HG02885 (cell line): ENCODE measurements at regions not wholly inside any gene's neighbourhood (a gene's known extent, or its start where the extent isn't known, plus 50 kb on each side); places are given as distances from the start of the nearest gene placed in this dataset.
"Not testable (repeated sequence)": the region's sequence is repeated elsewhere in the genome, so short reads cannot be mapped to it uniquely, and the experiment has no call there.

ENCODE experiments used
- ATAC-seq: cut with Tn5 transposase; IDR thresholded peaks from one replicate; pipeline ENCODE4 v1.9.1; 2021; ENCODE audit warnings: mild to moderate bottlenecking; ENCODE audit not compliant: unreplicated experiment, poor library complexity

DNA sequence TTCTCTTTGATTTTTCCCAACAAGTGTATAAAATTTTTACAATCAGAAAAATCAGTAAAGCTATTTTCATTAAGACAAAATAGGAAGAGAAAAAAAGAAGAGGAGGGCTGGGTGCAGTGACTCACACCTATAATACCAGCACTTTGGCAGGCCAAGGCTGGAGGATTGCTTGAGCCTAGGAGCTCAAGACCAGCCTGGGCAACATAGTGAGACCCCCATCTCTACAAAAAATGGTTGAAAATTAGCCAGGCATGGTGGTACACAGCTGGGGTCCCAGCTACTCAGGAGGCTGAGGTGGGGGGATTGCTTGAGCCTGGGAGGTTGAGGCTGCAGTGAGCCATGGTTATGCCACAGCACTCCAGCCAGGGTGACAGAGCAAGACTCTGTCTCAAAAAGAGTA, 172.3 kb downstream of the AKR1D1 start:
- ATAC-seq, result no peak

DNA sequence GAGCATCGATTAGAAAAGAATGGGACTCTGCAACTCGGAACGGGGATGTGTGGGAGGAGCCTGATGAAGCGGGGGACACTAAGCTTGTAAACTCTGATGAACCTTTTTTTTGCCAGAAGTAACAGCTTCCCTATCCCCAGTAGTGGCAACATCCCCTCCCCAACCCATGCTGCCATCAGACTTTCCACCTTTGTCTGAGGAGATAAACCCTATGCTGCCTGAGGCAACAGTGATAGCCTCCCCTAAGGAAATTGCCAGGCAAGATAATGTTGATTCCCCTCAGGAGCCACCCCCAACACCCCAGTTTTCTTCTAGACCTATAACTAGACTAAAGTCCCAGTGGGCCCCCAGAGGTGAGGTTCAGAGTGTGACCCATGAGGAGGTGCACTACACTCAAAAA, 173.7 kb downstream of the AKR1D1 start:
- ATAC-seq, result no peak

- not testable (repeated sequence) for ATAC-seq
These were observed 176.4 kb downstream of the AKR1D1 start for GRCh38 chr7:138252666-138253065.

DNA sequence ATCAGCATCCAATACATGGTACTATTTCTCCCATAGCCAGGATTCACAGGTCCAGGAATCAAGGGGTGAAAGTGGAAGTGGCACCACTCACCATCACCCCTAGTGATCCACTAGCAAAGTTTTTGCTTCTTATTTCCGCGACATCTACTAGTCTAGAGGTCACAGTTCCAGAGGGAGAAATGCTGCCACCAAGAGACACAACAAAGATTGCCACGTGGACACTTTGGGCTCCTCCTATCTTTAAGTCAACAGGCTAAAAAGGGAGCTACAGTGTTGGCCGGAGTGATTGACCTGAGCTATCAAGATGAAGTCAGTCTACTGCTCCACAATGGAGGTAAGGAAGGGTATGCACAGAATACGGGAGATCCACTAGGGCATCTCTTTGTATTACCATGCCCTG, 178.2 kb downstream of the AKR1D1 start:
- no peak for ATAC-seq

GRCh38 chr7:138257459-138258196, 181.4 kb downstream of the AKR1D1 start:
- no peak for ATAC-seq

GRCh38 chr7:138258197-138258559, 181.9 kb downstream of the AKR1D1 start:
- no peak for ATAC-seq

DNA sequence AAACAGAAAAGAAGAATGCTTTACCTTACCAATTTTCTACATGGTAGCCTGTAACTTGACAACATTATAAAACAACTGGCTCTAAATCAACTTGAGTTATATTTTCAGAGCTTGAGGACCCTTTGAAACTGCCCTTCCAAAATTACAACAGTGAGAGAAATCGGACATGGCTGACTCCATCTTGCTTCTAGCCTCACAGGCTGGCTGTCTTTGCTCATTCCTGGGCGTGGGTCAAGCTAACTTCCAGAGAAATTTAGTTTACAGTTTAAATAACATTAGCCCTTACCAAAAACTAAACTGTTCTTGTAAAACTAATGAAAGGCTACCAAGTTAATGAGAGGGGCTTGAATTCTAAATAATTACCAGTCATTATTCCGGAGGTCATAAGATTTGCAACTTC, 183.4 kb downstream of the AKR1D1 start:
- ATAC-seq, result no peak

DNA sequence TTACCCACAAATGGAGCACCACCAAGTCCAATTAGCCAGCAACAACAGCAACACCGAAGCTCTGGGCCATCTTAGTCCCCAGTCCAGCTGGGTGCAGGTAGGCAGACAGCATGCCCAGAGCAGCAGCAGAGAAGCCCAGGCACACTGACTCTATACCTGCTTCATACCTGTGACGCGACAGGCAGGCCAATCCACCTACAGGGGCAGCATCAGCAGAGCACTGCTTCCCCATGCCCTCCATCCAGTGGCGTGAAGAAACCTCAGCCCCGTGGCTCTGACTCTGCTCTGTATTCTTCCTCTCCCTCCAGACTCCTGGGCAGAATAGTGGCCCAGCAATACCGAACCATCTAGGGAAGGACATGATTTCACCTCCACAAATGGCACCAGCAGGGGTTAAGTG, 191.7 kb downstream of the AKR1D1 start:
- no peak for ATAC-seq

- ATAC-seq, result no peak
These were observed 183.2 kb upstream of the TRIM24 start for GRCh38 chr7:138276891-138277290.

- ATAC-seq, result no peak
These were observed 181.5 kb upstream of the TRIM24 start for GRCh38 chr7:138278601-138279000.

DNA sequence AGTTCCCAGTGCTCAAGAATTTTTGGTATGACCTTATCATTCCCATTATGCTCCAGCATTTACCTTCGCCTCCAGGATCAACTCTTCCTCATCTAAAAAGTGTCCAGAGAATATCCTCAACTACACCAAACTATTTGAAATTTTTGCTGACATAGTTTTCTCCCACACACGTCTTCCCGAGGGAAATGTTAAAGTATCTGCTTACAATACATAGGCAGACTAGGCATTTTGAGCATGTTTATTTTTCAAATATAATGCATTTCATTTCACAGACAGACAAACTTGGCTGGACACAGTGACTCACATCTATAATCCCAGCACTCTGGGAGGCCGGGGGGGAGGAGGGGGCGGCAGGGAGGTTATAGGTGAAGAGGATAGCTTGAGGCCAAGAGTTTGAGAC, 177.1 kb upstream of the TRIM24 start:
- ATAC-seq, result no peak

DNA sequence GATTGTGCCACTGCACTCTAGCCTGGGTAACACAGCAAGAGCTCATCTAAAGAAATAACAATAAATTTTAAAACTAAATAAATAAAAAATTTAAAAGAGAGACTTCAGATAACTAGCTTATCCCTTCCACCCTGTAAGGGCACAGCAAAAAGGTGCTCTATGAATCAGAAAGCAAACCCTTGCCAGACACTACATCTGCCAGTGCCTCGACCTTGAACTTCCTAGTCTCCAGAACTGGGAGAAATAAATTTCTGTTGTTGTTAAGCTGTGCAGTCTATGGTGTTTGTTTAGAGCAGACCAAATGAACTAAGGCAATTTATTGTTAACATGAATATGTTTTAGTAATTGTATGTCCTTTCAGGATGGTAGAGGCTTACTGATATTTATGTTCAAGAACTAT, 174.9 kb upstream of the TRIM24 start:
- ATAC-seq, result no peak

DNA sequence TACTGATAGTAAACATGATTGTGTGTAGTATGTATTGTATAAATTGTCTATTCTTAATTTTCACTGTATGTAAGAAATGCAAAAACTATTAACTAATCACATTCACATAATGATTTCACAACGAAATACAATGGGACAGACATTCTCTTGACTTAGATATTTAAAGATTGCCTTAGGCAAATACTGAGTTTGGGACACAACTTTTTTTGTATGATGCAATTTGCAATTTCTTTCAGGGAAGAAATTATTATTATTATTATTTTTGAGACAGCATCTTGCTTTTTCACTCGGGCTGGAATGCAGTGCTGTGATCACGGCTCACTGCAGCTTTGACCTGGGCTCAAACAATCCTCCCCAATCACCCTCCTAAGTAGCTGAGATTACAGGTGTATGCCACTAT, 173.2 kb upstream of the TRIM24 start:
- ATAC-seq, result no peak

DNA sequence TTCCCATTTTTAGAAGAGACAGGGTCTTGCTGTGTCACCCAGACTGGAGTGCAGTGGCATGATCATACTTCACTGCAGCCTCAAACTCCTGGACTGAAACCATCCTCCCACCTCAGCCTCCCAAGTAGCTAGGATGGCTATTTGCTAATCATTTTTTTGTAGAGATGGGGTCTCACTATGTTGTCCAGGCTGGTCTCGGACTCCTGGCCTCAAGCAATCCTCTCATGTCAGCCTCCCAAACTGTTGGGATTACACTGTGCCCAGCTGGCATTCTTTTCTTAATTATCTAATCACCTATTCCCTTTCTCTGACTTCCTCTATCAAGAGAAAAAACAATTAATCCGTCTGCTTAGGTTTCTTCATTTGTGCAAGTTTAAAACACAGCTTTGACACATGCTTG, 172.5 kb upstream of the TRIM24 start:
- ATAC-seq, result no peak

GRCh38 chr7:138289082-138289481, 171.0 kb upstream of the TRIM24 start:
- no peak for ATAC-seq

GRCh38 chr7:138289864-138290263, 170.2 kb upstream of the TRIM24 start:
- no peak for ATAC-seq

- no peak for ATAC-seq
These were observed 167.1 kb upstream of the TRIM24 start for GRCh38 chr7:138292951-138293350.

DNA sequence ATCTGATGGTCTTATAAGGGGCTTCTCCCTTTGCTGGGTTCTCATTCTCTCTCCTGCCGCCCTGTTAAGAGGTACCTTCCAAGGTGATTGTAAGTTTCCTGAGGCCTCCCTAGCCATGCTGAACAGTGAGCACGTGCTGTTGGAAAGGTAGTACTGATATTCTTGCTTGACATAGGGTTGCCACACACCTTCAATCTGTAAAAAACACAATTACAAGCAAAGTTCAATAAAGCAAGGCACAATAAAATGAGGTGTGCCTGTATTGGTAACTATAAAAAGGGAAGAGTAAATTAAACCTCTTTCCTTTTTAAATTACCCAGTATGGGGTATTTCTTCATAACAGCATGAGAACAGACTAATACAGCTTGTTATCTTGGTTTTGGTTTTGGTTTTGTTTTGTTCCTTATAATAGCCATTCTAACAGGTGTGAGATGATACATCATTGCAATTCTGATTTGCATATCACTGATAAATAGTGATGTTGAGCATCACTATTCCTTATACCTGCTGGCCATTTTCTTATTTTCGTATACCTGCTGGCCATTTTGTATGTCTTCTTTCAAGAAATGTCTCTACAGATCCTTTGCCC, 164.9 kb upstream of the TRIM24 start:
- ATAC-seq, result peak; percentile 82

DNA sequence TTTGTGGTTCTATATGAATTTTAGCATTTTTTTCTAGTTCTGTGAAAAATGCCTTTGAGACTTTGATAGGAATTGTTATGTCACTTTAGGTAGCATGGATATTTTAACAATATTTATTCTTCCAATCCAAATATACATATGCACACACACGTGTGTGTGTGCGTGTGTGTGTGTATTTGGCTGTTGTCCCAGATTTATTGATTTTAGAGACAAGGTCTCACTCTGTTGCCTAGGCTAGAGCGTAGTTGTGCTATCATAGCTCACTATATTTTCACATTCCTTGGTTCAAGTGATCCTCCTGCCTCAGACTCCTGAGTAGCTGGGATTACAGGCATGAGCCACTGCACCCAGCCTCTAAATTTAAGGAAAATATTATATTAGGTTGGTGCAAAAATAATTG, 162.5 kb upstream of the TRIM24 start:
- ATAC-seq, result no peak

DNA sequence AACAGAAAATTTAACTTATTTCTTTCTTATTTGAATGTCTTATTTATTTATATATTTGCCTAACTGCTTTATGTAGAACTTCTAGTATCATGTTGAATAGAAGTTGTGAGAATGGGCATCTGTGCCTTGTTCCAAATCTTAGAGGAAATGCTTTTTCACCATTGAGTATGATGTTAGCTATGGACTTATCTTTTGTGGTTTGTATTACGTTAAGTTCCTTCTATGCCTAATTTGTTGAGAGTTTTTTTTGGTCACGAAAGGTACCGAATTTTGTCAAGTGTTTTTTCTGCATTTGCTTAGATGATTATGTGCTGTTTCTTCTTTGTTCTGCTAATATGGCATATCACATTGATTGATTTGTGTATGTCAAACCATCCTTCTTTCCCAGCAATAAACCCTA, 161.0 kb upstream of the TRIM24 start:
- no peak for ATAC-seq

- ATAC-seq, result no peak
These were observed 156.6 kb upstream of the TRIM24 start for GRCh38 chr7:138303230-138304070.

DNA sequence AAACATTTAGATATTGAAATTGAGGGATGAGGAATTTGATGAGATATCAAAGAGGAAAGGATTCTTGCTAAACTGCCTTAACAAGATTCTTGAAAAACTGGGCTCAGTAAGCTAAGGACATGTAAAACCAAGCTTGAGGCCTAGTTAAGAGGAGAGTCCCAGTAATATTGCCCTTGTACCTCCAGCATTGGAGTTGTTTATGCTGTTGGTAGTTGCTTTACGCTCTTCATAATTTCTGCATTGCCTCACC, 156.1 kb upstream of the TRIM24 start:
- no peak for ATAC-seq
